ENCODE measurements at regions not wholly inside any gene's neighbourhood (a gene's known extent, or its start where the extent isn't known, plus 50 kb on each side); places are given as distances from the start of the nearest gene placed in this dataset.
A peak's percentile ranks its signal among the peaks of the same experiment; 100 is the strongest.

- peaks cover 9% of the 10 kb centered on the region for H3K27me3 ChIP-seq (replicated peaks)
- DNase-seq, result no peak
- TF ChIP-seq CTCF (IDR thresholded peaks at IDR 0.05; ENCODE audit: low read depth, low read length, missing control alignments), result no peak
- H3K4me3 ChIP-seq (ENCODE audit: low read depth, low read length), result no peak overlapping the region
- no peak overlapping the region for H3K27ac ChIP-seq
- in situ Hi-C loops (cut with HindIII; ENCODE audit: low pct_ligation_motif_present, low sequenced_read_pairs), result no loop called here
- no peaks in the 10 kb centered on the region for H3K36me3 ChIP-seq (replicated peaks)
Observed at GRCh38 chr11:119580081-119580480, 148.9 kb downstream of the NECTIN1 start.

DNA sequence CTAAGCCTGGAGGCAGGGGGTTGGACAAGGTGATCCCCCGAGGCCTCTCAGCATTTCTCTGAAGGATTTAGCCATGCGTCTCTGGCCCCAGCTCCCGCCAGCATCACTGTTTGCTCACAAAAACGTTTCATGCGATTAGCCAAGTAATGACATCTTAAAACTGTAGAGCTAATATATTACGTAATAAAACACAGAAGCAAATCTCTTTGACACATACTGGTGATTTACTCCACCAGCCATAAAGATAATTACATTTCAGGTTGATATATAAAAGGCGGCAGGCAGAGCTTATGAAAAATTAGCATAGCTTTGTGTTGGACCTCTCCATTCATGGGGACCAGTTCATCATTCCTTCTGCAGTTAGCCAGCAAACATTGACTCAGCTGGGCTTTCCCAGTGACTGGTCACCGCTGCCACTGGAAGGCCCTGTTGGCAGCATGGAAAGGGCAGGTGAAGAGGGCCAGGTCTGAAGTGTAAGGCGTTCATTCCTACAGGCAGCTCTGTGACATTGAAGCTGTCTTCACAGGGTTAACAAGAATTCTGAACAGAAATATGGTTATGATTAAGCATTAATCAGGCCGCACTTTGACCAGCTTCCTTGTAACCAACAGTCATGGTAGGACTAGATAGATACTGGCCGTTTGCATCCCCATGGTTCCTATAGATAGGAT, 150.3 kb downstream of the NECTIN1 start:
- no peak for DNase-seq
- peaks cover 9% of the 10 kb centered on the region for H3K27me3 ChIP-seq (replicated peaks)
- in situ Hi-C loops (cut with HindIII; ENCODE audit: low pct_ligation_motif_present, low sequenced_read_pairs), result no loop called here
- H3K27ac ChIP-seq, result no peak overlapping the region
- TF ChIP-seq CTCF (IDR thresholded peaks at IDR 0.05; ENCODE audit: low read depth, low read length, missing control alignments), result no peak
- no peak overlapping the region for H3K4me3 ChIP-seq (ENCODE audit: low read depth, low read length)
- H3K36me3 ChIP-seq (replicated peaks), result no peaks in the 10 kb centered on the region

- H3K27ac ChIP-seq, result no peak overlapping the region
- H3K36me3 ChIP-seq (replicated peaks), result no peaks in the 10 kb centered on the region
- H3K27me3 ChIP-seq (replicated peaks), result peaks cover 6% of the 10 kb centered on the region
- in situ Hi-C loops (cut with HindIII; ENCODE audit: low pct_ligation_motif_present, low sequenced_read_pairs), result no loop called here
- DNase-seq, result no peak
- TF ChIP-seq CTCF (IDR thresholded peaks at IDR 0.05; ENCODE audit: low read depth, low read length, missing control alignments), result no peak
- no peak overlapping the region for H3K4me3 ChIP-seq (ENCODE audit: low read depth, low read length)
Observed at GRCh38 chr11:119573858-119574257, 150.9 kb upstream of the THY1 start.

DNA sequence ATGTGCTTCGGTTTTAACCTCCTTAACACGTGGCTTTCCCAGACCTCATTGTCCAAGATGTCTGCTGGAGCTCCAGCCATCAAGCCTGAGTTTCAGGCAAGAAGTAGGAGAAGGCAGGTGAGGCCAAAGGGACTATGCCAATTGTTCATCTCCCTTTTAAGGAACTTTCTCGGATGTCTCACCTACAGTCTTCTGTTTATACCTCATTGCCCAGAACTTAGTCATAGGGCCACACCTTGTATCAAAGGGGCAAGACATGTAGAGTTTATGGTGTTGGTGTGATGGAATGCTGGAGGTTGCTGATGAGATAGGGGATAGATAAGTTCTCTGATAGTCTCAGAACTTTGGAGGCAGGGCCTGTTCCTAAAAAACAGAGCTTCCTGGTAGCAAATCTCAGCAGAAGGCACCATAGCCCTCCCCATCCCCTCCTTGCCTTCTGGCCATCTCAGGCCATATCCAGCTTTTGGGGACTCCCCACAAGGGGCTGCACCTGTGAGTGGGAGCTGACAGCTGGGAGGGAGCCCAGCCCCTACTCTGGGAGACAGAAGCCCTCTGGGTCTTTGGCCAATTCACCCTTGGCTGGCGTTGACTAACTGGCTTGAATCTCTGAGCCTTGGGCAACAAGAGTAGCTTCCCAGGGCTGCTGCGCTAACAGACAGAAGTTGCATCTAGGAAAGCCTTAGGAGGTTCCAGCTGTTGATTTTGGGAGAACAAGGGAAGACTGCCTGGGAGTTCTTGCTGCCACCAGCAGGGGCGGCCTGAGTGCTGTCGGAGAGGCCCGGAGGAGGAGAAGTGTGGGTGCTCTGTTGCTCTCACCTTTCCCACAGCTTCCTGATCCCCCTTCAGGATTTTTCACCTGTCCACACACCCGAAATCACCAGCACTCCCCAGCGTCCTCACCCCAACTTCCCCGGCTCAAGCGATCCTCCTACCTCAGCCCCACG, 149.8 kb upstream of the THY1 start:
- peak; percentile 18 for TF ChIP-seq CTCF (IDR thresholded peaks at IDR 0.05; ENCODE audit: low read depth, low read length, missing control alignments)
- in situ Hi-C loops (cut with HindIII; ENCODE audit: low pct_ligation_motif_present, low sequenced_read_pairs), result no loop called here
- Histone ChIP-seq H3K27ac (no peak overlapping the region), H3K36me3 (replicated peaks) (no peaks in the 10 kb centered on the region), H3K4me3 (ENCODE audit: low read depth, low read length) (no peak overlapping the region), H3K27me3 (replicated peaks) (peaks cover 6% of the 10 kb centered on the region)
- no peak for DNase-seq

- TF ChIP-seq CTCF (IDR thresholded peaks at IDR 0.05; ENCODE audit: low read depth, low read length, missing control alignments), result no peak
- Histone ChIP-seq H3K4me3 (ENCODE audit: low read depth, low read length) (no peak overlapping the region), H3K36me3 (replicated peaks) (no peaks in the 10 kb centered on the region), H3K27ac (no peak overlapping the region), H3K27me3 (replicated peaks) (peaks cover 2% of the 10 kb centered on the region)
- DNase-seq, result no peak
- in situ Hi-C loops (cut with HindIII; ENCODE audit: low pct_ligation_motif_present, low sequenced_read_pairs), result no loop called here
Observed at GRCh38 chr11:119571311-119571710, 148.3 kb upstream of the THY1 start.

Data from brain microvascular endothelial cell (primary cell).